ENCODE measurements at regions not wholly inside any gene's neighbourhood (a gene's known extent, or its start where the extent isn't known, plus 50 kb on each side); places are given as distances from the start of the nearest gene placed in this dataset.

GRCh38 chr16:77652399-77652798 is 69.9 kb upstream of the NUDT7 start:
- Histone ChIP-seq H3K27ac (no peak overlapping the region), H3K36me3 (ENCODE audit: low read depth, missing control alignments) (no peaks in the 10 kb centered on the region), H3K4me1 (no peaks in the 10 kb centered on the region), H3K27me3 (no peaks in the 10 kb centered on the region), H3K9me3 (no peaks in the 10 kb centered on the region), H3K4me3 (no peak overlapping the region)
- 89 to 93% methylated on average over 4 of the region's 4 CpGs for WGBS, 2 donors
- TF ChIP-seq CTCF (IDR thresholded peaks at IDR 0.05) (no peak), POLR2A (IDR thresholded peaks at IDR 0.05) (no peak)
- intact Hi-C loops (cut with DNase I; ENCODE audit: low total_unique reads), result no loop called here
- DNase-seq, result no peak

GRCh38 chr16:77657016-77657415 is 65.3 kb upstream of the NUDT7 start:
- H3K9me3 ChIP-seq, result no peaks in the 10 kb centered on the region
- H3K36me3 ChIP-seq (ENCODE audit: low read depth, missing control alignments), result no peaks in the 10 kb centered on the region
- no peak for TF ChIP-seq POLR2A (IDR thresholded peaks at IDR 0.05)
- no peak for TF ChIP-seq CTCF (IDR thresholded peaks at IDR 0.05)
- DNase-seq, result peak; percentile 65
- intact Hi-C loops (cut with DNase I; ENCODE audit: low total_unique reads), result no loop called here
- no peaks in the 10 kb centered on the region for H3K27me3 ChIP-seq
- H3K4me3 ChIP-seq, result peak overlapping the region; percentile 16 to 34
- H3K27ac ChIP-seq, result no peak overlapping the region
- WGBS, 2 donors, result 57 to 69% methylated on average over 6 of the region's 6 CpGs
- H3K4me1 ChIP-seq, result no peaks in the 10 kb centered on the region

GRCh38 chr16:77660311-77660710 is 62.0 kb upstream of the NUDT7 start:
- no peak for DNase-seq
- 46 to 56% methylated on average over 12 of the region's 12 CpGs for WGBS, 2 donors
- TF ChIP-seq CTCF (IDR thresholded peaks at IDR 0.05), result peak; percentile 10 to 38 (median 30)
- no peak for TF ChIP-seq POLR2A (IDR thresholded peaks at IDR 0.05)
- H3K9me3 ChIP-seq, result no peaks in the 10 kb centered on the region
- H3K4me1 ChIP-seq, result no peaks in the 10 kb centered on the region
- H3K27me3 ChIP-seq, result no peaks in the 10 kb centered on the region
- intact Hi-C loops (cut with DNase I; ENCODE audit: low total_unique reads), result no loop called here
- no peaks in the 10 kb centered on the region for H3K36me3 ChIP-seq (ENCODE audit: low read depth, missing control alignments)
- no peak overlapping the region for H3K4me3 ChIP-seq
- no peak overlapping the region for H3K27ac ChIP-seq

GRCh38 chr16:77662246-77662645 is 60.1 kb upstream of the NUDT7 start:
- intact Hi-C loops (cut with DNase I; ENCODE audit: low total_unique reads), result no loop called here
- TF ChIP-seq POLR2A (IDR thresholded peaks at IDR 0.05), result no peak
- no peak for TF ChIP-seq CTCF (IDR thresholded peaks at IDR 0.05)
- 90% methylated on average over 4 of the region's 4 CpGs for WGBS, 2 donors
- Histone ChIP-seq H3K27me3 (no peaks in the 10 kb centered on the region), H3K4me1 (no peaks in the 10 kb centered on the region), H3K27ac (no peak overlapping the region), H3K9me3 (no peaks in the 10 kb centered on the region), H3K4me3 (no peak overlapping the region), H3K36me3 (ENCODE audit: low read depth, missing control alignments) (no peaks in the 10 kb centered on the region)
- no peak for DNase-seq

- intact Hi-C loops (cut with DNase I; ENCODE audit: low total_unique reads), result no loop called here
- no peak overlapping the region for H3K27ac ChIP-seq
- no peaks in the 10 kb centered on the region for H3K9me3 ChIP-seq
- no peaks in the 10 kb centered on the region for H3K4me1 ChIP-seq
- no peak for TF ChIP-seq POLR2A (IDR thresholded peaks at IDR 0.05)
- no peak for TF ChIP-seq CTCF (IDR thresholded peaks at IDR 0.05)
- H3K4me3 ChIP-seq, result no peak overlapping the region
- H3K36me3 ChIP-seq (ENCODE audit: low read depth, missing control alignments), result no peaks in the 10 kb centered on the region
- WGBS, 2 donors, result 87 to 88% methylated on average over 2 of the region's 2 CpGs
- H3K27me3 ChIP-seq, result no peaks in the 10 kb centered on the region
- no peak for DNase-seq
Measured at GRCh38 chr16:77663711-77664110, 58.6 kb upstream of the NUDT7 start.
